MM.1S (cell line): ENCODE measurements at regions not wholly inside any gene's neighbourhood (a gene's known extent, or its start where the extent isn't known, plus 50 kb on each side); places are given as distances from the start of the nearest gene placed in this dataset.

Experiments
- EZH2phosphoT487 ChIP-seq: fragments of 300-600 bp; sonication (generic); IDR thresholded peaks from 2 replicates; pipeline ENCODE4 v1.6.1; 2018; ENCODE audit warnings: antibody characterized with exemption, low read length
- TF ChIP-seq, protein P1 (sequence below): fragments of 300-600 bp; sonication (generic); IDR thresholded peaks from 2 replicates; pipeline ENCODE4 v1.5.1; 2016; ENCODE audit warnings: antibody characterized with exemption, low read length, mixed read lengths

DNA sequence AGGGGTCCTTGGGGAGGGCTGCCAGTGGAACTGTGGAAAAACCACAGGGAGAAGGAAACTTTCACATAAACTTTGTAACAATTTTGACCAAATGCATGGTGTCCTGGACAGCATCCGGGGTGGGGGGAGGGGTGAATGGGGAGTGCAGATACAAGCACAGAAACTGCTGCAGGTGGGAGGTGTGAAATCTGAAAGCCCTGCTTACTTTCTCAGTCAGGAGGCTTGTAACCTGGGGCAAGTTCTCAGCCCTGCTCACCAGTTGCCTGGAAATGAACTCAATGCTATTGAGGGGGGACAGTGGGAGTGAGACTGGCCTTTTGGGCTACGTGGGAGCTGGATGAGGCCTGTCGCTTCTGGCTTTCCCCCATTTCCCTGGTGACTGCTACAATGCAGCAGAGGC lies 694.5 kb upstream of the ZNF608 start:
- TF ChIP-seq, protein P1, sequence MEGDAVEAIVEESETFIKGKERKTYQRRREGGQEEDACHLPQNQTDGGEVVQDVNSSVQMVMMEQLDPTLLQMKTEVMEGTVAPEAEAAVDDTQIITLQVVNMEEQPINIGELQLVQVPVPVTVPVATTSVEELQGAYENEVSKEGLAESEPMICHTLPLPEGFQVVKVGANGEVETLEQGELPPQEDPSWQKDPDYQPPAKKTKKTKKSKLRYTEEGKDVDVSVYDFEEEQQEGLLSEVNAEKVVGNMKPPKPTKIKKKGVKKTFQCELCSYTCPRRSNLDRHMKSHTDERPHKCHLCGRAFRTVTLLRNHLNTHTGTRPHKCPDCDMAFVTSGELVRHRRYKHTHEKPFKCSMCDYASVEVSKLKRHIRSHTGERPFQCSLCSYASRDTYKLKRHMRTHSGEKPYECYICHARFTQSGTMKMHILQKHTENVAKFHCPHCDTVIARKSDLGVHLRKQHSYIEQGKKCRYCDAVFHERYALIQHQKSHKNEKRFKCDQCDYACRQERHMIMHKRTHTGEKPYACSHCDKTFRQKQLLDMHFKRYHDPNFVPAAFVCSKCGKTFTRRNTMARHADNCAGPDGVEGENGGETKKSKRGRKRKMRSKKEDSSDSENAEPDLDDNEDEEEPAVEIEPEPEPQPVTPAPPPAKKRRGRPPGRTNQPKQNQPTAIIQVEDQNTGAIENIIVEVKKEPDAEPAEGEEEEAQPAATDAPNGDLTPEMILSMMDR: no peak
- TF ChIP-seq EZH2phosphoT487: no peak
